Astrocyte of the cerebellum (primary cell): ENCODE measurements at regions not wholly inside any gene's neighbourhood (a gene's known extent, or its start where the extent isn't known, plus 50 kb on each side); places are given as distances from the start of the nearest gene placed in this dataset.

ENCODE experiments used
- DNase-seq: peaks from one replicate; pipeline ENCODE4 v3.0.0-alpha.2; 2011; ENCODE audit warnings: low read depth
- H3K4me3 ChIP-seq: 2 replicates; pipeline ENCODE4 v1.5.1; 2011; ENCODE audit warnings: mild to moderate bottlenecking, low read depth, low read length, moderate library complexity
- in situ Hi-C: cut with HindIII; loops from 2 replicates; pipeline ENCODE4 v1.10.0; 2017; ENCODE audit warnings: low sequenced_read_pairs
- TF ChIP-seq, protein P1 (sequence below): IDR thresholded peaks from 2 replicates; pipeline ENCODE4 v1.5.1; 2012; ENCODE audit warnings: low read length, low read depth, moderate library complexity, mild to moderate bottlenecking; ENCODE audit errors: missing control alignments

- TF ChIP-seq, protein P1, sequence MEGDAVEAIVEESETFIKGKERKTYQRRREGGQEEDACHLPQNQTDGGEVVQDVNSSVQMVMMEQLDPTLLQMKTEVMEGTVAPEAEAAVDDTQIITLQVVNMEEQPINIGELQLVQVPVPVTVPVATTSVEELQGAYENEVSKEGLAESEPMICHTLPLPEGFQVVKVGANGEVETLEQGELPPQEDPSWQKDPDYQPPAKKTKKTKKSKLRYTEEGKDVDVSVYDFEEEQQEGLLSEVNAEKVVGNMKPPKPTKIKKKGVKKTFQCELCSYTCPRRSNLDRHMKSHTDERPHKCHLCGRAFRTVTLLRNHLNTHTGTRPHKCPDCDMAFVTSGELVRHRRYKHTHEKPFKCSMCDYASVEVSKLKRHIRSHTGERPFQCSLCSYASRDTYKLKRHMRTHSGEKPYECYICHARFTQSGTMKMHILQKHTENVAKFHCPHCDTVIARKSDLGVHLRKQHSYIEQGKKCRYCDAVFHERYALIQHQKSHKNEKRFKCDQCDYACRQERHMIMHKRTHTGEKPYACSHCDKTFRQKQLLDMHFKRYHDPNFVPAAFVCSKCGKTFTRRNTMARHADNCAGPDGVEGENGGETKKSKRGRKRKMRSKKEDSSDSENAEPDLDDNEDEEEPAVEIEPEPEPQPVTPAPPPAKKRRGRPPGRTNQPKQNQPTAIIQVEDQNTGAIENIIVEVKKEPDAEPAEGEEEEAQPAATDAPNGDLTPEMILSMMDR = no peak
- H3K4me3 ChIP-seq = no peak overlapping the region
- DNase-seq = no peak
- in situ Hi-C loops = loop anchor here (5.0 kb wide), 1 partner anchor 73 kb away; no protein-coding TSS in a partner anchor
Measured at GRCh38 chr2:42933824-42934254, 141.5 kb upstream of the HAAO start.

- DNase-seq = no peak
- TF ChIP-seq, protein P1 = no peak
- H3K4me3 ChIP-seq = no peak overlapping the region
- in situ Hi-C loops = loop anchor here (5.0 kb wide), 1 partner anchor 75 kb away; no protein-coding TSS in a partner anchor
Measured at GRCh38 chr2:42932271-42933151, 140.1 kb upstream of the HAAO start.

DNA sequence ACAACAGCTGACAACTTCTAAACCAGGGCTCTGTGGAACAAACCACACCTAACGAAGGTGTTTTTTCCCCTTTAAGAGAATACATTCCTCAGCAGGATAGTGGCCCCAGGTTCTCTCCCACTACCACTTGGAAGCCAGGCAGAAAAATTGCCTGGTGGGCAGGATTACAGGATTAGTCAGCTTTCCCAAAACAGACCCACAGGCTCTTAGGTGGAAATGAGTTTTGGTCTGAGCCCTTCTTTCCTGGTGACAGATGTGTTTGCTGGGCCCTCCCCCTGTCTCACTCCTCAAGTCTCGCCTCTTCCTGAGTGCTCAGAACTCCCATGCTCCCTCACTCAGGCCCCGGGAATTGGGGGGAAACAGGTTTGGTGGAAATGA, 139.4 kb upstream of the HAAO start:
- TF ChIP-seq, protein P1 = no peak
- in situ Hi-C loops = loop anchor here (5.0 kb wide), 1 partner anchor 75 kb away; no protein-coding TSS in a partner anchor
- peak; percentile 69 for DNase-seq
- H3K4me3 ChIP-seq = no peak overlapping the region

DNA sequence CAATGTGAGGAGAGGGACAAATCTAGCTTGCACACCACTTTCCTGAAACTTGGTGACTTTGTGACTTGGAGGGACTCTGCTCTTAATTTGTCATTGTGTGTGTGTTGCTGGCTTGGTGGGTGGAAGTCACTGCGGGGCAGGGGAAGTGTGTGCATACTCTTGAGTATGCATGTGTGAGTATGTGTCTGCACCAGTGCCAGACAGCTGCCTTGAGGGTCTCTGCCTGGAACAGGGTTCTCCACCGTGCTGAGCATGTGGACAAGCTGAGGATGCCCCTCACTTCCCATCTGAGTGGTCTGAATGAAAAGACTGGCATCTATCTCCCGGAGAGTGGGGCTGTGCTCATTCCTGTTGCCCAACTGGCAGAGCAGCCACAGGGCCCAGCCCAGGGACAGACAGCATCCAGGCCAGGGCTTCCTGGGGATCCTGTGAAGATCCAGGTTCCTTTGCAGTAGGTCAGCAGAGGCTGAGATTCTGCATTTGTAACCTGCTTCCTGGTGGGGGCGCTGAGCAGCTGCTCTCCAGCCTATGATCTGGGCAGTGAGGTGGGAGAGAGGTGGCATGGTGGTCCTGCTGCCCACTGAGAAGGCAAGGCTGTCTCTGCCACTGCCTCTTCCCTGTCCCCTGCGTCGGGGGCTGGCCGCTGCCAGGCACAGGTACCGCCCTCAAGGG, 138.9 kb upstream of the HAAO start:
- DNase-seq = no peak
- TF ChIP-seq, protein P1 = peak; percentile 55
- no peak overlapping the region for H3K4me3 ChIP-seq
- in situ Hi-C loops = loop anchor here (5.0 kb wide), 1 partner anchor 76 kb away; no protein-coding TSS in a partner anchor

DNA sequence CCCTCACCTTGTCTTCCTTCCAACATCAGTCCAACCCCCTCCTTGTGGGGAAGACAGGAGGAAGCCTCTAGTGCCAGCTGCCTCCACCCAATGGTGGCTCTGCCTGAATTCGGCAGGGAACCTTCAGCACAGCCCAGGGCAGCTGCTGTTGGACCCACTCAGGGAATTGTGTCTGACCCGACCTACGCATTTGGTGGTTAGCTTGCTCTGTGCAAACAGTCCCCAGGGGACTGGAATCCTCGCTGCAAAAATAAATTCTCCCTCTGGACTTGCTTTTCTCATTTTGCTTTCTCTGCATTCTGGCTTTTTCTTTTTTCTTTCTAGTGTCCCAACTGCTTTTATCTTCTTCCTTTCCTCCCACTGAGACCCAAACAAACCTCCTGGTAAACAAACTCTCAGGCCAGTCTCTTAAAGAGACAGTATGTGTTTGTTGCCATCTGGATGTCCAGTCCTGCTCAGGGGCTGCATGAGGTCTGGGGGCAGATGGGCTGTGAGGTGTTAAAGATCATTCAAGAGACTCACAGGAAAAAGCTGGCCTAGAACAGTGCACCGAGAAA, 137.7 kb upstream of the HAAO start:
- TF ChIP-seq, protein P1 = no peak
- H3K4me3 ChIP-seq = no peak overlapping the region
- in situ Hi-C loops = loop anchor here (5.0 kb wide), 1 partner anchor 77 kb away; no protein-coding TSS in a partner anchor
- DNase-seq = peak; percentile 83

DNA sequence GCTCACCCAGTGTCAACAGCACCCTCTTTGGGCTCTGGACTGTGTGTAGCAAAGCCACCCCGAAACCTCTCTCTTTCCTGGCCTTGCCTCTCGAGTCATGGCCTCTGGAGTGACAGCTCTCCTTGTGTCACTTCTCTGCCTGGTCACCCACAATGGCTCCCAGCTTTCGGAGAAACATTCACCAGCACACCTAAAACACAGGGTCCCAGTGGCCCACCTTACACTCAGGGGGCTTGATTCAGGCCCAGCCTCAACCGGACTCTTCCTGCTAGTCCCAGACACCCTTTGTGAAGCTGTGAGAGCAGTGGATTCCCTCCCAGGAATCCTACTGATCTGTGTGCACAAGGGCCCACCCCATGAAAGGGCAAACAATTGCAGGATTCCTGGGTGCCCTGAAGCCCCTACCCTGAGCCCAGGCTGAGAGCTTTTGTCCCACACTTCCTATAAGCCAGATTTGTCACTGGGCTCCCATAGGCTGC, 137.2 kb upstream of the HAAO start:
- no peak for DNase-seq
- in situ Hi-C loops = loop anchor here (5.0 kb wide), 1 partner anchor 78 kb away; no protein-coding TSS in a partner anchor
- H3K4me3 ChIP-seq = no peak overlapping the region
- TF ChIP-seq, protein P1 = no peak
